ENCODE measurements at regions not wholly inside any gene's neighbourhood (a gene's known extent, or its start where the extent isn't known, plus 50 kb on each side); places are given as distances from the start of the nearest gene placed in this dataset.

GRCh38 chr3:194976874-194977273 lies 291.2 kb downstream of the FAM43A start:
- TF ChIP-seq POLR2AphosphoS5 (IDR thresholded peaks at IDR 0.05; ENCODE audit: low read depth, low read length) (no peak), POLR2A (IDR thresholded peaks at IDR 0.05; ENCODE audit: low read depth, low read length) (no peak), TAF1 (IDR thresholded peaks at IDR 0.05; ENCODE audit: low read depth, low read length) (no peak), PAX5 (IDR thresholded peaks at IDR 0.05; ENCODE audit: insufficient read depth, low read length, severe bottlenecking) (no peak), SPI1 (IDR thresholded peaks at IDR 0.05; ENCODE audit: low read depth, low read length) (no peak)

Data from GM12891 (cell line).